Activated naive CD4-positive, alpha-beta T cell treated with anti-CD3 and anti-CD28 coated beads for 36 hours (primary cell): ENCODE measurements at regions not wholly inside any gene's neighbourhood (a gene's known extent, or its start where the extent isn't known, plus 50 kb on each side); places are given as distances from the start of the nearest gene placed in this dataset.
"Not testable (repeated sequence)": the region's sequence is repeated elsewhere in the genome, so short reads cannot be mapped to it uniquely, and the experiment has no call there.

ENCODE experiments used
- CTCF ChIA-PET: fragments of 350-600 bp; sonication (Branson Sonifier 250); formaldehyde crosslinking; loops from one replicate; lab custom pipeline; 2021; ENCODE audit warnings: antibody characterized with exemption; lab: Charles Lee
- DNase-seq: peaks from one replicate; pipeline ENCODE4 v3.0.0-alpha.2; 2020
- H3K27ac Mint-ChIP-seq: one replicate; pipeline ENCODE4 v1.8.0; 2021; ENCODE audit warnings: mild to moderate bottlenecking, mixed read lengths
- H3K27me3 Mint-ChIP-seq: one replicate; pipeline ENCODE4 v1.8.0; 2021; ENCODE audit warnings: low read depth, mixed read lengths
- H3K36me3 Mint-ChIP-seq: one replicate; pipeline ENCODE4 v1.8.0; 2021; ENCODE audit warnings: low read depth, mixed read lengths
- H3K4me1 Mint-ChIP-seq: one replicate; pipeline ENCODE4 v1.8.0; 2021; ENCODE audit warnings: low read depth, mixed read lengths
- H3K4me3 Mint-ChIP-seq: one replicate; pipeline ENCODE4 v1.8.0; 2021; ENCODE audit warnings: mild to moderate bottlenecking, moderate library complexity, mixed read lengths
- H3K9me3 Mint-ChIP-seq: one replicate; pipeline ENCODE4 v1.8.0; 2021; ENCODE audit warnings: mixed read lengths
- intact Hi-C: fragments of 100-400 bp; cut with micrococcal nuclease; formaldehyde crosslinking; loops from one replicate; pipeline ENCODE4 v1.15.1; 2023

- H3K36me3 Mint-ChIP-seq, H3K27ac Mint-ChIP-seq, H3K4me1 Mint-ChIP-seq, CTCF ChIA-PET, H3K27me3 Mint-ChIP-seq, H3K9me3 Mint-ChIP-seq, H3K4me3 Mint-ChIP-seq, DNase-seq, intact Hi-C loops: not testable (repeated sequence)
These were observed 4510.9 kb upstream of the OR11H1 start for GRCh38 chr22:11017108-11017507.

- H3K27me3 Mint-ChIP-seq, intact Hi-C loops: not testable (repeated sequence)
These were observed 4507.5 kb upstream of the OR11H1 start for GRCh38 chr22:11020522-11020921.

GRCh38 chr22:11026541-11026940, 4501.5 kb upstream of the OR11H1 start:
- H3K4me1 Mint-ChIP-seq, CTCF ChIA-PET, H3K27ac Mint-ChIP-seq, H3K27me3 Mint-ChIP-seq, H3K36me3 Mint-ChIP-seq, intact Hi-C loops, DNase-seq, H3K4me3 Mint-ChIP-seq: not testable (repeated sequence)
- H3K9me3 Mint-ChIP-seq, result peaks cover 46% of the 10 kb centered on the region

More at GRCh38 chr22:11020522-11020921, 4507.5 kb upstream of the OR11H1 start:
- H3K4me3 Mint-ChIP-seq, H3K27ac Mint-ChIP-seq, H3K4me1 Mint-ChIP-seq, CTCF ChIA-PET, H3K36me3 Mint-ChIP-seq, DNase-seq, H3K9me3 Mint-ChIP-seq: not testable (repeated sequence)

GRCh38 chr22:11027064-11027463, 4500.9 kb upstream of the OR11H1 start:
- H3K27me3 Mint-ChIP-seq, CTCF ChIA-PET, DNase-seq, intact Hi-C loops, H3K4me1 Mint-ChIP-seq, H3K27ac Mint-ChIP-seq, H3K4me3 Mint-ChIP-seq: not testable (repeated sequence)
- Mint-ChIP-seq H3K9me3 (peaks cover 51% of the 10 kb centered on the region), H3K36me3 (peaks cover 10% of the 10 kb centered on the region)

GRCh38 chr22:11027532-11027931, 4500.5 kb upstream of the OR11H1 start:
- intact Hi-C loops, H3K4me1 Mint-ChIP-seq, H3K27ac Mint-ChIP-seq, H3K4me3 Mint-ChIP-seq, H3K27me3 Mint-ChIP-seq, DNase-seq, CTCF ChIA-PET: not testable (repeated sequence)
- Mint-ChIP-seq H3K36me3 (peaks cover 12% of the 10 kb centered on the region), H3K9me3 (peaks cover 53% of the 10 kb centered on the region)

- H3K9me3 Mint-ChIP-seq, result peaks cover 52% of the 10 kb centered on the region
- H3K27me3 Mint-ChIP-seq, DNase-seq, intact Hi-C loops, H3K4me3 Mint-ChIP-seq, CTCF ChIA-PET, H3K27ac Mint-ChIP-seq, H3K4me1 Mint-ChIP-seq: not testable (repeated sequence)
- H3K36me3 Mint-ChIP-seq, result peaks cover 12% of the 10 kb centered on the region
These were observed 4499.8 kb upstream of the OR11H1 start for GRCh38 chr22:11028180-11028579.

GRCh38 chr22:11029534-11029933, 4498.5 kb upstream of the OR11H1 start:
- Mint-ChIP-seq H3K9me3 (peaks cover 56% of the 10 kb centered on the region), H3K36me3 (peaks cover 16% of the 10 kb centered on the region)
- H3K27me3 Mint-ChIP-seq, H3K4me3 Mint-ChIP-seq, CTCF ChIA-PET, H3K4me1 Mint-ChIP-seq, intact Hi-C loops, H3K27ac Mint-ChIP-seq, DNase-seq: not testable (repeated sequence)

GRCh38 chr22:11029967-11030366, 4498.0 kb upstream of the OR11H1 start:
- H3K4me3 Mint-ChIP-seq, CTCF ChIA-PET, H3K27me3 Mint-ChIP-seq, H3K27ac Mint-ChIP-seq, intact Hi-C loops, H3K4me1 Mint-ChIP-seq, DNase-seq: not testable (repeated sequence)
- H3K9me3 Mint-ChIP-seq, result peaks cover 60% of the 10 kb centered on the region
- peaks cover 20% of the 10 kb centered on the region for H3K36me3 Mint-ChIP-seq

- peaks cover 63% of the 10 kb centered on the region for H3K9me3 Mint-ChIP-seq
- H3K27ac Mint-ChIP-seq, DNase-seq, H3K4me3 Mint-ChIP-seq, H3K4me1 Mint-ChIP-seq, H3K27me3 Mint-ChIP-seq, intact Hi-C loops, CTCF ChIA-PET: not testable (repeated sequence)
- H3K36me3 Mint-ChIP-seq, result peaks cover 21% of the 10 kb centered on the region
These were observed 4497.2 kb upstream of the OR11H1 start for GRCh38 chr22:11030571-11031410.

- peaks cover 65% of the 10 kb centered on the region for H3K9me3 Mint-ChIP-seq
- H3K36me3 Mint-ChIP-seq, result peaks cover 21% of the 10 kb centered on the region
- H3K4me3 Mint-ChIP-seq, H3K27me3 Mint-ChIP-seq, CTCF ChIA-PET, H3K4me1 Mint-ChIP-seq, intact Hi-C loops, DNase-seq, H3K27ac Mint-ChIP-seq: not testable (repeated sequence)
These were observed 4495.9 kb upstream of the OR11H1 start for GRCh38 chr22:11032115-11032514.

- H3K4me3 Mint-ChIP-seq, DNase-seq, H3K4me1 Mint-ChIP-seq, intact Hi-C loops, H3K27me3 Mint-ChIP-seq, H3K27ac Mint-ChIP-seq, CTCF ChIA-PET: not testable (repeated sequence)
- Mint-ChIP-seq H3K36me3 (peaks cover 28% of the 10 kb centered on the region), H3K9me3 (peaks cover 70% of the 10 kb centered on the region)
These were observed 4493.4 kb upstream of the OR11H1 start for GRCh38 chr22:11034660-11034987.

GRCh38 chr22:11035031-11035873, 4492.7 kb upstream of the OR11H1 start:
- CTCF ChIA-PET, H3K27ac Mint-ChIP-seq, DNase-seq, H3K4me3 Mint-ChIP-seq, intact Hi-C loops, H3K4me1 Mint-ChIP-seq, H3K27me3 Mint-ChIP-seq: not testable (repeated sequence)
- peaks cover 24% of the 10 kb centered on the region for H3K36me3 Mint-ChIP-seq
- peaks cover 71% of the 10 kb centered on the region for H3K9me3 Mint-ChIP-seq
